HT-29 (cell line): ENCODE measurements at regions not wholly inside any gene's neighbourhood (a gene's known extent, or its start where the extent isn't known, plus 50 kb on each side); places are given as distances from the start of the nearest gene placed in this dataset.
"Not testable (repeated sequence)": the region's sequence is repeated elsewhere in the genome, so short reads cannot be mapped to it uniquely, and the experiment has no call there.

ENCODE experiments used
- DNase-seq: peaks from one replicate; pipeline ENCODE4 v3.0.0-alpha.2; 2015; ENCODE audit warnings: low spot score

- DNase-seq: no peak
Observed at GRCh38 chrX:117843749-117844148, 272.9 kb downstream of the KLHL13 start.

GRCh38 chrX:117840645-117841044 lies 276.0 kb downstream of the KLHL13 start:
- DNase-seq: no peak

- DNase-seq: peak; percentile 25
Observed at GRCh38 chrX:117839544-117839943, 277.1 kb downstream of the KLHL13 start.

GRCh38 chrX:117838581-117839331 lies 277.9 kb downstream of the KLHL13 start:
- no peak for DNase-seq

- DNase-seq: no peak
Observed at GRCh38 chrX:117835034-117835433, 281.6 kb downstream of the KLHL13 start.

GRCh38 chrX:117834076-117834475 lies 282.5 kb downstream of the KLHL13 start:
- DNase-seq: no peak

GRCh38 chrX:117821472-117821871 lies 295.1 kb downstream of the KLHL13 start:
- DNase-seq: not testable (repeated sequence)

GRCh38 chrX:117808426-117808825 lies 308.2 kb downstream of the KLHL13 start:
- DNase-seq: no peak

GRCh38 chrX:117803463-117803862 lies 313.1 kb downstream of the KLHL13 start:
- no peak for DNase-seq

- DNase-seq: no peak
Observed at GRCh38 chrX:117788339-117788738, 328.3 kb downstream of the KLHL13 start.

- DNase-seq: no peak
Observed at GRCh38 chrX:117771384-117771783, 345.2 kb downstream of the KLHL13 start.

- no peak for DNase-seq
Observed at GRCh38 chrX:117768861-117769604, 347.6 kb downstream of the KLHL13 start.

- DNase-seq: no peak
Observed at GRCh38 chrX:117765211-117765610, 351.4 kb downstream of the KLHL13 start.

GRCh38 chrX:117752745-117753144 lies 363.9 kb downstream of the KLHL13 start:
- DNase-seq: no peak

GRCh38 chrX:117751155-117751554 lies 365.5 kb downstream of the KLHL13 start:
- no peak for DNase-seq

GRCh38 chrX:117744958-117745357 lies 371.7 kb downstream of the KLHL13 start:
- no peak for DNase-seq

- DNase-seq: peak; percentile 10
Observed at GRCh38 chrX:117743469-117744251, 372.9 kb downstream of the KLHL13 start.

GRCh38 chrX:117713411-117713810 lies 403.2 kb downstream of the KLHL13 start:
- peak; percentile 1 for DNase-seq

- no peak for DNase-seq
Observed at GRCh38 chrX:117711782-117712181, 404.8 kb downstream of the KLHL13 start.

GRCh38 chrX:117707948-117708743 lies 408.5 kb downstream of the KLHL13 start:
- DNase-seq: no peak

- no peak for DNase-seq
Observed at GRCh38 chrX:117701050-117701449, 415.6 kb downstream of the KLHL13 start.
